GM19468 (cell line): ENCODE measurements at regions not wholly inside any gene's neighbourhood (a gene's known extent, or its start where the extent isn't known, plus 50 kb on each side); places are given as distances from the start of the nearest gene placed in this dataset.

ENCODE experiments used
- ATAC-seq: cut with Tn5 transposase; IDR thresholded peaks from one replicate; pipeline ENCODE4 v1.9.1; 2021; ENCODE audit warnings: mild to moderate bottlenecking, moderate library complexity, moderate number of reproducible peaks; ENCODE audit not compliant: unreplicated experiment; ENCODE audit errors: extremely low read depth

DNA sequence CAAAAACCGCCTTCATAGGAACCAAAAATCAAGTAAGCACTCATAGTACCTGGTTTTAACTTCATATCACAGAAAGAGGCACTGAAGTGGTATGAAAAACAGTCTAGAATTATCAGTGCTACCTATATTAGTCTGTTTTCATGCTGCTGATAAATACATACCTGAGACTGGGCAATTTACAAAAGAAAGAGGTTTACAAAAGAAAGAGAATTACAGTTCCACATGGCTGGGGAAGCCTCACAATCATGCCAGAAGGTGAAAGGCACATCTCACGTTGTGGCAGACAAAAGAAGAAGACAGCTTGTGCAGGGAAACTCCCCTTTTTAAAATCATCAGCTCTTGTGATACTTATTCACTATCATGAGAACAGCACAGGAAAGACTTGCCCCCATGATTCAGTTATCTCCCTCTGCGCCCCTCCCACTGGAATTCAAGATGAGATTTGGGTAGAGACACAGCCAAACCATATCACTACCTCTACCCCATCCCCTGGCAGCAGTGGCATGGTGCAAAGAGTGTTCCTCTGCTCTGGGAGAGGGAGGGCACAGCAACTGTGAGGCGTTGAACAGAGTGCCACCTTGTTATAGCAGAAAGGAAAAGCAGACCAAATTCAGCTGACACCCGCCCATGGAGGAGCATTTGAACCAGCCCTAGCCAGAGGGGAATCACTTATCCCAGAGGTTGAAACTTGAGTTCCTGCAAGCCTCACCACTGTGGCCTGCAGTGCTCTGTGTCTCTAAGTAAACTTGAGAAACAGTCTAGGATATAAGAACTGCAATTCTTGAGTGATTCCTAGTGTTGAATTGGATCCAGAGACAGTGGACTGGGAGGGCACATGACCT, 61.9 kb upstream of the PTPRZ1 start:
- ATAC-seq: no peak

DNA sequence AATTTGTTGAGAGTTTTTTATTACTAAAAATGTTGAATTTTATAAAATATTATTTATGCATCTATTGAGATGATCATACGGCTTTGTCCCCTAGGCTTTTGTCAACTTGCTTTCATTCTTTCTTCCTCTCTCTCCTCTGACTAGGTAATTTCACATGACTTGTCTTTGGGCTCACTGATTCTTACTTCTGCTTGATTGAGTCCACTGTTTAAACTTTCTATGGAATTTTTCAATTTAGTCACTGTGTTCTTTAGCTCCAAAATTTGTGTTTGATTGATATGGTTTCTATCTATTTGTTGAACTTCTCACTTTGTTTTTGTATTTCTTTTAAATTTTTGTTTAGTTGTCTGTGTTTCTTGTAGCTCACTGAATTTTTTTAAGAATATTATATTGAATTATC, 65.9 kb upstream of the PTPRZ1 start:
- no peak for ATAC-seq

DNA sequence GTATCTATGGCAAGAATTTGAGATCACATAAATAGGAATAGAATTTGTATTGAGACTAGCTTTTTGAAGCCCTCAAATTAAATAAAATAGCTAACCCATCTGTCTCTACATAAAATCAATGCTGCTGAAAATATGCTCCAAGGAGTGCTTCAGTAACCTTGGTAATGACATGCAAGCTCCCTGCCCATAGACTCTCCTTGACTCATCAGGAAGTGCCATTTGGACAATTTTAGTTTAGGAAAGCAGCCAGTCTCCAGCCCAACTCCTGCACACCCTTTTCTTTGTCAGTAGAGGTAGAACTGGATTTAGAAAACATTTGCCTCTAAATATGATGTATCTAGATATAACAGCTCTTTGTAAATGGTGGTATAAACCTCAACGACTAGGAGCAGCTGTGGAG, 69.9 kb upstream of the PTPRZ1 start:
- no peak for ATAC-seq

DNA sequence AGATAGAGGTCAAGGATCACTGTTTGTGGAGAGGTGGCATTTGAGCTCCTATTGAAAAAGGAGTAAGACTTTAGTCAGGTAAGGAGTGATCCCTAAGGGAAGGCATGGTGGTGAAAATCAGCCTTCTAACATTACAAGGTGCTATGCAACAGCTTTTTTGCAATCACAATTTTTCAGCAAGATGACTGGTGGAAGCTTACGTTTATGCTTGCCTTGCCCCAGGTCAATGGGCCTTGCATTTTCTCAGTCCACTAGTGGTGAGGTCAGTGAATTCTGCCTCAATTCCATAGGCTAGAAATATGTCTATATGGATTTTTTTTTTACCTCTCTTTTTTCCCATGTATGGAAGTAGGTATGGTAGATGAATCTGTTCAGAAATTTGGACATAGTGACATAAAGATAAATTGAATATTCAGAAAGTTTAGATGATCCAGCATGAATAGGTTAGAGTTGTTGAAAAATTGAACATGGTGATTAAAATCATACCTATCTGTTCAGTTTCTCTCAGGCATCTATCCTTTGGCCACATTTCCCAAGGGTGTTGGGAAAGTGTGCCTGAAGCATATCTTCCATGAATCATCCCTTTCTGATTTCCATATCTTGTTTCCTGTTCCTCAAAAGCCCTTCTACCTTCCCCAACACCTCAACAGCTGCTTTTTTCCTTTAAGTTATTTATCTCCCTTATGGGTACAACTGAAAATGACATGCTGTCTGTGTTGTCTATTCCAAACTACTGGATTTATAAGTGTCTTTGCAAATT, 71.9 kb upstream of the PTPRZ1 start:
- no peak for ATAC-seq

DNA sequence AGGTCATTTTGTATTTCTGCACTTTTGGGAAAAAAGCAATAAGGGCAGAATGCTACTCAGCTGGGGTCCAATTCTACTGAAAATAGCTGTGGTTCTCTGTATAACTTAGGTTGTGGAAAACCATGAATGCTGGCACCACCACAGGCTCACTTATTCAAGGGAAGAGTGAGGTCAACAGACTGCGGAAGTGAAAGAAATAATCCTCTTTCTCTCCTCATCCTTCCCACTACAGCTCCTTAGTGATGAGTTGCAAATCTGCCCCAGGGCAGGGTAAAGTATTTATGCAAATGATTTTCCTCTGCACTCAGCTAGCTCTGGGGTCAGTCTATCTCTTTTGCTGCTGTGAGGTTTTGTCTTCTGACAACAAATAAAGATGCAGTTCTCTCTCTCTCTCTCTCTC, 74.1 kb upstream of the PTPRZ1 start:
- no peak for ATAC-seq

DNA sequence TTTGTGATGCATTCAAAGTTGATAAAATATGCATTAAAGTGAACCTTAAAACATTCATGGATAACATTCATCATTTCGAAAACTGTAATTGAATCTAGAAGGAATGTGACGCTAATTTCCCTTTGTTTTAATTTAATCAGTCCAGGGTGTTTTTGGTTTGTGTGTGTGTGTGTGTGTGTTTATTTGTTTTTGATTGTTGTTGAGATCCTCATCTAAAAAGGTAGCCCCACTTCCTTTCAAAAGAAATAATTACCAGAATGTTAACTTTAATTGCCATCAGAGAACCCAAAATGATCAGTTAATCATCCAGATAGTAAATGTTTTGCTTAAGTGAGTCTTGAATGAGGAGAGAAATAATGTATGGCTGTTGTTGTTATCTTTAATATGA, 74.5 kb upstream of the PTPRZ1 start:
- no peak for ATAC-seq

DNA sequence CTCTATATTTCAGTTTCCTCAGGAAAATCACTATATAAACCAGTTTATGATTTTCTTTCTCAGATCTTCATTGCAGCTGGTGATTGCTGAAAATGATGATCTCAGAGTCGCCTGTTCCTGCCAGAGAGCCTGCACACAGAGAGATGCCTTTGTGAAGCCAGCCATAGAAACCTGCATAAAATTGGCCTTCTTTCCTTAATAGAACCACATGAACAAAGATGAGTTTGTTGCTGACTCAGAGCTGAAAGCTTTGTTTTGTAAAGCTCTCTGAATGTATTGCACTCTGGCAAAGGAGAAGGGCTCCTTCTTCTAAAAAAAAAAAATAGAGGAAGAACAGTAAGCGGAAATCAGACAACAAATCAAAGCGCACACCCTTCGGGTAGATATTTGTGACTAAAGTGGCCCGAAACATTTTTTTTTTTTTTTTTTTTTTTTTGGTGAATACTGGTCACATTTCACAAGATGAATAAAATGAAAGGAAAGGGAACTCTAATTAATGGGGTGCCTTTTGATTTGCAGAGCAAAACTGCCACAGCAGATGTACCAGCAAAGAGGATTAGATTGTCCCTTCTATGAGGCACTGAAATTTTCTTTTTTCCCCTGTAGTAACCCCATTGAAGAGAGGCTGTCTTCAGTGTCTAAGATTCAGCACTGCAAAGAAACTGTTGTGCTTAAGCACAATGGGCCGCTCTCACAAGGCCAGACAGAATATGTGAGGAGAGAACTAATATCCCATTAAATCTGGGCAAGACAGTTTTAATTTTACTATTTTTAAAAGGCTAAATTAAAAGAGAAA, 75.1 kb upstream of the PTPRZ1 start:
- ATAC-seq: no peak

DNA sequence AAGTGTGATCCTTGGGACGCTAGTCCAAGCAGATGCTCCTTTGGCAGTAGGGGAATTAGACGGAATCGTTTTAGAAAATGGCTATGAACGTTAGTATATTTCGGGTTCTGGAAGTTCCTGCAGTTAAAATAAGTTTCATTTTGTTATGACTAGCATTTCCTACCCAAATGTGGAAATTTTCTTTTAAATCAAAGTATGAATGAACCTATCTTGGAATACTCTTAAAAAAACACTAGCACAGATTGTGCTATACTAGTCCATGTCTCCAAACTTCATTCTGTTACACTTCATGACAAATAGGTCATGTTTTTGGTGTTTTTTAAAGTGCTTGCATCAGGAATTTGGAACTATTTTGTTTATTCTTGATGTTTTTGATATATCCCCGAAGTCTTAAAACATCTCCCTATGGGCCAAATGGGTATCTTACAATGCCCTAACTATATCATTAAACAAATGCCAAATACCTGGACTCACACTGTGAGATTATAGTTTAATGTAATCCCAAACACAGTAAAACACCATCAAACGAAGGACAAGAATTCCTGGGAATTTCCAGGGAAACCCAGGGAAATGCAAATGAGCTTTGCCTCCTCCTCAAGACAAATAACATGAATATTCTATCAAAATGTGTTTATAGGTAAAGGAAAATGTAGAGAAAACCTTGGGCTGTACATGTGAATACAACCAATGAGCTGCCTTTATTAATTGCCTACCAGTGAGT, 75.9 kb upstream of the PTPRZ1 start:
- no peak for ATAC-seq

DNA sequence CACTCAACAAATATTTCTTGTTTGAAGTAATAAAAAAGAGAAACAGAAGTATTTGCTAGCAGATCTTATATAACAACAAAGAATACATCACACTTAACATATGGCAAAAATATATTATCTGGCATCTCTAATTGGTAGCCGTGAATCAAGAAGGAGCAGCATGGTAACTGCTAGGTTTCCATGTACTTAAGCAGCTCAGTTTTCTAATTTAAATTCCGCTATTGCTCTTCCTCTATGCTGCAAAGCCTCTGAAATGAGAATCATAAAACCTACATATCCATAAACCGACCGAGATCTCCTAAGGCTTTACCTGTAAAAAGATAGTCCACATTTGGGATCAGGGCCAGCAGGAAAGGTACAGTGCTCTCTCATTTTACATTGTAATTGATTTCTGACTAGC, 76.6 kb upstream of the PTPRZ1 start:
- ATAC-seq: no peak

DNA sequence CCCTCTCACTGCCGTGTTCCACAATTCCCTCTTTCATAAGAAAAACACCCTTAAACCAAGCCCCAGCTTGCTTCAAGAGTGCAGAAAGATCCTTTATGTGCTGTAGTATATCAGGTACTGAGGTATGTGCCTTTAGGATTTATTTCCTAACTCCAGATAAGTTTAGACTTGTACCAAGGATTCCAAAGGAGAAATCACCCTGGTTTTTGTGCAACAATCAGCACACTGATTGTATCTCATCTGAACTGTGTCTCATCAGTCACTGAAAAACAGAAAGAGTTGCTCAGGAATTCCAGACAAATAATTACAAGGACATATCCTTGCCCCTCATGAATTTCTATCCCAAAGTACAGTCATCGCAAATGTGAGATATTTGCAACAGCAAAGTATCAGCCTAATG, 77.2 kb upstream of the PTPRZ1 start:
- no peak for ATAC-seq

DNA sequence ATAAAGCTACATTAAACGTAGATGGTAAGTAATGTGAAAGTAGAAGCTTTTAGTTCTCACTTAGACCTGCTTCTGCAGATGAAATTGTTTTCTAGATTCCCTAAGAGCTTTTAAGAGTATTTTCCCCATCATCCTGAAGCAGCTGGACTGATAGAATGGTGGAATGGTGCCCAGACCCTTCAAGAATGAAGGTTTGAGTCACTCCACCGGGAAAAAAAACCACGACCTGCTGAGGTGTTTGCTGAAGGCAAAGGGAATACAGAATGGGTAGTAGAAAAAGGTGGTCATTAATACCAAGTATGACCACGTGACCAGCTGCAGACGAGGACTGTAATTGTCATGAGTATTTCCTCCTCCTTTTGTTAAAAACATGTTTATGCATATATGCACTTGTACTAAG, 79.2 kb upstream of the PTPRZ1 start:
- no peak for ATAC-seq

DNA sequence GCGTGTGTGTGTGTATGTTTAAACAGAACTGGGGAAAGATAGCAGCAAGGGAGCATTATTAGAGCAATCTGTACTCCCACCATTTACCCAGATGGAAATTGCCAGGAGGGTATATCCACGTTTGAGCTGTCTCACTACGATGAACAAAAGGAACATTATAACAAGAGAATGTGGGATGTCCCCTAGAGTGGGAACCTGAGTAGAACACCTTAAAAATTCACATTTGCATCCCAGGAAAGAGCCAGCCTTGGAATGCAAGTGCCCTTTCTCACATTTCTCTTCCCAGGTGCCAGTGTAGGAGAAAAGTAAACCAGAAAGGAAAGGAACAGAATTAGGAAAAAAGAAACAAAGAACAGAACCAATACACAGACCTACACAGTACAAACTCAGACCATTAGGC, 95.3 kb upstream of the PTPRZ1 start:
- no peak for ATAC-seq

DNA sequence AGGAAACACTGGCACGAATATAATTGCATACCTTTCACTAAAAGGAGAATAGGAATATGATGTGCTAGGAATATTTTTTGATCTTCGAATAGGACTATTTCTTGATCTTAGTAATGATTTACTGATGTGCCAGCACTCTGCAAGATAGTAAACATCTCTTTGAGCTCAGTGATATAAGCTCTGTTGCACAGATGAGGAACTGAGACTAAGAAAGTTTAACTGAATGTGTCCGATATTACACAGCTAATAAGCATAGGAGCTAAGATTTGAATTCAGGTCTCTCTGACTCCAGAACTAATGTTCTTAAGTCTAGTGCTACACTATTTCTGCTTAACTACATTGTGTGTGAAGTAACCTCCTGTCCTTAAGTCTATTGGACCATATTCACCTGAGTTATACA, 98.4 kb upstream of the PTPRZ1 start:
- no peak for ATAC-seq

DNA sequence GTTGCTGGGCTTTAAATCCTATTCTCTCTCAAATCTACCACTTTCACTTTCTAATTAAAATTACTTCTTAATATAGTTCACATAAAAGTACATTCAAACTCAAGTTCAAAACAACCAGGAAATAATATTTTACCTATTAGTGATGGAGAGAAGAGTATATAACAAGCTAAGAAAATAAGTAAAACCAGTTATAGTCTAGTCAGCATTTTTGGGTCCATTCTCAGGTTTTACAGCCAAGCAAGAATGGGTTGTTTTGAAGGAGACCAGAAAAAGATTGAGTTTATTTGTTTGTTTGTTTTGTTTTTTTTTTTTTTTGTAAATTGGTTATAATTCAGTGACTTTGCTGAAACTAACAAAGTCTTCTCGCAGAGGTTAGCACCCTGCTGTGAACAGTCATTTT, 106.3 kb upstream of the PTPRZ1 start:
- no peak for ATAC-seq

DNA sequence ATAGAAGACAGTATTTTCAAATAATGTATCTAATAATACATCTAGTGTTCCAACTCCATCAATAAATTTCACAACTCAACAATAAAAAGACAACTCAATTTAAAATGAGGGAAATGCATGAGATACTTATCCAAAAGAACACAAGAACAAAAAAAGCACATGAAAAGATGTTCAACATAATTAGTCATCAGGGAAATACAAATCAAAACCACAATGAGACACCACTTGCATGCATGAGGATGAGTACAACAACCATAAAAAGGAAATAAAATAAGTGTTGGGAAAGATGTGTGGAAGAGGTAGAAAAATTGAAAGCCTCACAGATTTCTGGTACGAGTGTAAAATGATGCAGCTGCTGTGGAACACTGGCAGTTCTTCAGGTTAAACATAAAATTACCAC, 111.6 kb upstream of the PTPRZ1 start:
- no peak for ATAC-seq

DNA sequence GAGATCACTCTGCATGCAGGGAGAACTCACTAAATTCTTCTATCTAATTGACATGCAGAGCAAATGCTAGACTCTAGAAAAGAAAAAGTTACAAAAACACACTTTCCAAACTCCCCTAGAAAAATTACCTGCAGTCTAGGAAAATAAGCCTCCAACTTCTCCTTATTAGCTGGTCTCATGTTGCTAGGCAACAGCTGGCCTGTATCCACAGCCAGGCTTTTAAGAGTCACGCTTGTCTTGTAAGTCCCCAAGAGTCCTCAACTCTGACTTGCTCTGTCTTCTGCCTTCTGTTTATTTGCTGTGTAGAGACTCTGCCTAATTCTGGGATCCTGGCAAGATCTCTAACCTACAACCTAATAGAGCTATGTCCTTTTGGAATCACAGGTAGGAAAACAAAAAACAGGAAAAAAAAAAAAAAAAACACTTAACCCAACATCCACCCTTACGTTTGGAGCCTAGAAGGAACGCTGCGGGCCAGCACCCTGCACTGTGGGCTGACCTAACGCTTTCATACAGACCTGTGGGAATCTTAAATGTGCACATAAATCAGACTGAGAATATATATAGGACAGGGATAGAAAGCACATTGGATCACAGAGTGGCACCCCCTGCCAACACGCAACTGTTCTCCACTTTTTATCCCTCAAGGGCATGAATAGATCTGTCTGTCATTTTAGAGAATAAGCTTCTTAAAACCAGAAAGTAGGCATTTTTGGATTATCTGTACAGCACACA, 117.0 kb upstream of the PTPRZ1 start:
- no peak for ATAC-seq

DNA sequence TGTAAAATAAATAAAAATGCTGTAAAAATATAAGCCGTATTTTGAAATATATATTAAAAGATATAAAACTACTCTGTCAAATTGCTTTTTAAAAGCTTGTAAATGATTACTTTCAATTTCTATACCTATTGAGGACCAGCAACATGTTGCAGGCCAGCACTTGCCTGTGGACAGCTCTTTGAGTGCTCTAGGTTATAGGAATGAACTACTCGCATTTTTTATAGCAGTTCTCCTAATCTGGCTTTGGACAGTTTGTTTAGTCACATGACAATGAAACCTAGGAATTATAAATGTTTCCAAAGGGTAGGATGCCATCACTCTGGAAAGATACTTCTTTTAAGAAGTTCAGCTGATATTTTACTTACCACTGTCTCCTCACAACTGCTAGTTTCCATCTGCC, 117.7 kb upstream of the PTPRZ1 start:
- no peak for ATAC-seq

DNA sequence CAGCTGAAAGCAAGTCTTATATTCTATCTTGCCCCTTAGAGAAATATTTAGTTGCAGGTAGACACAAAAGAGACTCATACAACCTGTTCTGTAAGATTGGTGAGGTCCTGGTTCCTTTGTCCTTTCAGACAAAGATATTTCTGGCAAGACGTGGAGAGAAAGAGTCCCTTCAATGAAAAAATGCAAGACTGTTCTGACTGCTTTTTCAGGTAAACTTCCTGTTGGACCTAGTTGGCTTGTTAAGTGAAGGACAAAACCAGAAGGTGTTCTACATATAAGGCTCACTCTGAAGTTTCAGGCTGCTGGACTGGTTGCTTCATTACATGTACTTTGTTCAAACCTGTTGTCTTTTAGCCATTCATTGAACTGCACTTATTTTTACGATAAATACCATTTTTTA, 119.0 kb upstream of the PTPRZ1 start:
- ATAC-seq: no peak

DNA sequence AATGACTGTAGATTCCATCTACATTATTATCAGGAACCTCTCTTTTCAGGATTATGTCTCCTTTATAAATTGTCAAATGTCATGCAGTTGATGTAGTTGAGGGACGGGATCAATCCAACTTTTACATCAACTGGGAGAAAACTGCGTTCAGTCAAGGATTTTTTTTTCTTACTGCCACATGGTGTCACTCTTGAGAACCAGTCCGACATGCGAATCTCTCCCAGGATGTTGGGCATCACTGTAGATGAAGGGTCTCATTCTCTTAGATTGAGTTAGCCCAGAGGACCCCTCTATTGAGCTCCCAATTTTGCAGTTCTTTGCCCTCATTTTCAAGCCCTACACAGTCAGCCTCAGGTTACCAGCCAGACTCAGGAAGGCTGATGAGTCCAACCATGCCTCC, 120.3 kb upstream of the PTPRZ1 start:
- no peak for ATAC-seq

DNA sequence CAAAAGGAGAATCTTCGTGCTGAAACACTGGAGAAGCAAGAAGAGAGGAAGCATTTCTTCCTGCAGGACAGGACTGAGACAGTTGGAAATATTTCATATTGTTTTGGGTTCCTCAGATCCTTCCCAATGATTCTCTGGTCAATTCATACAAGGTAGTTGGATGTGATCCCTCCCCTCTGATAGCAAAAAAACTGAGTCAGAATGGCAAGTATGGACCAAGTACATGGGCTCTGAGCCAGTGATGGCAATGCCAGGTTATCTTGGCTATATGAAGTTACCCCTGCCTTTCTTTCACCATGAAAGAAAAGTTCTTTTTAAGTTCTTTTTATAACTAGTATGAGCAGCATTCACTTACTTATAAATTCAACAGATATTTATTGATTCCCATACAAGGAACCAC, 124.4 kb upstream of the PTPRZ1 start:
- ATAC-seq: no peak
